Lower leg skin (tissue), 3 donors: ENCODE measurements at regions not wholly inside any gene's neighbourhood (a gene's known extent, or its start where the extent isn't known, plus 50 kb on each side); places are given as distances from the start of the nearest gene placed in this dataset.

ENCODE experiments used
- POLR2A ChIP-seq, 2 donors: fragments of 450-650 bp; IDR thresholded peaks; one replicate each; pipeline ENCODE4 v1.6.1; 2016 to 2017; ENCODE audit warnings: antibody characterized with exemption in 2 of 2, mild to moderate bottlenecking in 1 of 2, moderate library complexity in 1 of 2
- TF ChIP-seq, protein P1 (sequence below), 3 donors: fragments of 450-650 bp; IDR thresholded peaks; one replicate each; pipeline ENCODE4 v1.5.1; 2016; ENCODE audit warnings: antibody characterized with exemption in 3 of 3, mild to moderate bottlenecking in 3 of 3, moderate library complexity in 2 of 3

DNA sequence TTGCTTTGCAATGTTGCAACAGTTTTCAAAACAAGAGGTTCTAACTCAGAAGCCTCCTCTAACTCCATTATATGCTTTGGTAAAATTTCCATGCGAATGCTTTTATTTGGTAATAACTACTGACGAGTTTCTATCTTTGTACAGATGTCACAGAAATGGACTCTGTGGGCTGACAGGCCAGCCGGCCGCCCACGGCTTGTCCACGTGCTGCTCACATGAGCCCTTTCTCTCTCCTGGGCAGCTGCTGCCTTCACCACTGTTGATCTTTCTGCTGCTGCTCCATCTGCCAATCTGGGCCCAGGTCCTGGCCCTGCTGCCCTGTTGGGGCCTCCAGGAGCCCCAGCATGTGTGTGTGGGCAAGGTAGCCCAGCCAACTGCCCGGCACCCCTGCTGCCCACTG, 168.2 kb upstream of the TMEM132C start:
- TF ChIP-seq, protein P1, sequence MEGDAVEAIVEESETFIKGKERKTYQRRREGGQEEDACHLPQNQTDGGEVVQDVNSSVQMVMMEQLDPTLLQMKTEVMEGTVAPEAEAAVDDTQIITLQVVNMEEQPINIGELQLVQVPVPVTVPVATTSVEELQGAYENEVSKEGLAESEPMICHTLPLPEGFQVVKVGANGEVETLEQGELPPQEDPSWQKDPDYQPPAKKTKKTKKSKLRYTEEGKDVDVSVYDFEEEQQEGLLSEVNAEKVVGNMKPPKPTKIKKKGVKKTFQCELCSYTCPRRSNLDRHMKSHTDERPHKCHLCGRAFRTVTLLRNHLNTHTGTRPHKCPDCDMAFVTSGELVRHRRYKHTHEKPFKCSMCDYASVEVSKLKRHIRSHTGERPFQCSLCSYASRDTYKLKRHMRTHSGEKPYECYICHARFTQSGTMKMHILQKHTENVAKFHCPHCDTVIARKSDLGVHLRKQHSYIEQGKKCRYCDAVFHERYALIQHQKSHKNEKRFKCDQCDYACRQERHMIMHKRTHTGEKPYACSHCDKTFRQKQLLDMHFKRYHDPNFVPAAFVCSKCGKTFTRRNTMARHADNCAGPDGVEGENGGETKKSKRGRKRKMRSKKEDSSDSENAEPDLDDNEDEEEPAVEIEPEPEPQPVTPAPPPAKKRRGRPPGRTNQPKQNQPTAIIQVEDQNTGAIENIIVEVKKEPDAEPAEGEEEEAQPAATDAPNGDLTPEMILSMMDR (IDR thresholded peaks at IDR 0.05), result no peak
- TF ChIP-seq POLR2A (IDR thresholded peaks at IDR 0.05), result no peak
